HG03066 (cell line): ENCODE measurements at regions not wholly inside any gene's neighbourhood (a gene's known extent, or its start where the extent isn't known, plus 50 kb on each side); places are given as distances from the start of the nearest gene placed in this dataset.
"Not testable (repeated sequence)": the region's sequence is repeated elsewhere in the genome, so short reads cannot be mapped to it uniquely, and the experiment has no call there.

Experiments used
- ATAC-seq: cut with Tn5 transposase; IDR thresholded peaks from one replicate; pipeline ENCODE4 v1.9.1; 2021; ENCODE audit warnings: low read depth; ENCODE audit not compliant: unreplicated experiment

- ATAC-seq: no peak
Observed at GRCh38 chr5:32842813-32843530, 131.9 kb downstream of the NPR3 start.

- ATAC-seq: no peak
Observed at GRCh38 chr5:32843531-32843895, 132.4 kb downstream of the NPR3 start.

- ATAC-seq: no peak
Observed at GRCh38 chr5:32845171-32845570, 134.1 kb downstream of the NPR3 start.

- ATAC-seq: no peak
Observed at GRCh38 chr5:32848120-32848519, 137.0 kb downstream of the NPR3 start.

- ATAC-seq: no peak
Observed at GRCh38 chr5:32848681-32849080, 137.6 kb downstream of the NPR3 start.

- no peak for ATAC-seq
Observed at GRCh38 chr5:32850817-32851496, 139.8 kb downstream of the NPR3 start.

GRCh38 chr5:32851559-32852173, 140.5 kb downstream of the NPR3 start:
- no peak for ATAC-seq

GRCh38 chr5:32852535-32852934, 141.4 kb downstream of the NPR3 start:
- no peak for ATAC-seq

GRCh38 chr5:32852976-32853375, 141.9 kb downstream of the NPR3 start:
- ATAC-seq: no peak

GRCh38 chr5:32854473-32854872, 143.4 kb downstream of the NPR3 start:
- ATAC-seq: no peak

- ATAC-seq: no peak
Observed at GRCh38 chr5:32859211-32859641, 148.1 kb downstream of the NPR3 start.

GRCh38 chr5:32865475-32865874, 154.4 kb downstream of the NPR3 start:
- no peak for ATAC-seq

GRCh38 chr5:32866138-32866537, 155.0 kb downstream of the NPR3 start:
- no peak for ATAC-seq

- no peak for ATAC-seq
Observed at GRCh38 chr5:32869216-32869615, 158.1 kb downstream of the NPR3 start.

- no peak for ATAC-seq
Observed at GRCh38 chr5:32876791-32877190, 165.7 kb downstream of the NPR3 start.

GRCh38 chr5:32879364-32879763, 168.2 kb downstream of the NPR3 start:
- ATAC-seq: not testable (repeated sequence)

GRCh38 chr5:32880796-32881195, 169.7 kb downstream of the NPR3 start:
- ATAC-seq: no peak

- no peak for ATAC-seq
Observed at GRCh38 chr5:32887390-32887789, 176.3 kb downstream of the NPR3 start.

- no peak for ATAC-seq
Observed at GRCh38 chr5:32889078-32889477, 178.0 kb downstream of the NPR3 start.

- ATAC-seq: no peak
Observed at GRCh38 chr5:32903613-32904012, 192.5 kb downstream of the NPR3 start.

GRCh38 chr5:32908641-32909040, 197.5 kb downstream of the NPR3 start:
- no peak for ATAC-seq

GRCh38 chr5:32909207-32909606, 198.1 kb downstream of the NPR3 start:
- ATAC-seq: no peak
